ENCODE measurements at regions not wholly inside any gene's neighbourhood (a gene's known extent, or its start where the extent isn't known, plus 50 kb on each side); places are given as distances from the start of the nearest gene placed in this dataset.

DNA sequence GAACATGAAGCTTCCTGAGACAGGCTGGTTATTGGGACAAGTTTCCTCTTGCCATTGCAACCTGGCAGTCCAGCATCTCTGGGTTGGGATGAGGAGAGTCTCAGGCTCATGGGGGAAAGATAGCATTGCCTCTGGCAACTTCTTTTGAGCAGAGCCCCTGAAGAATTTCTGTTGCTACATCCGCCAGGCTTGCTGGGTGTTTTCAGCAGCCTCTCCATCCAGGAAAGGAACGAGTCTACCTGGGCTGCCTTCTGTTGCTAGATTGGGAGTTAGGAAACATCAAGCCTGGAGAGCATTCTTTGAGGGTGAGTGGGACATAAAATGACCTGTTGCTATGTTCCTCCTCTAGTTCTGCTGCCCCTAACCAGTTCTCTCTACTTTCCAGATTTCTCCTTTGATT lies 313.5 kb downstream of the RFPL4B start:
- H3K4me3 ChIP-seq (ENCODE audit: low read depth, low read length), result no peak overlapping the region
- no peak for DNase-seq (ENCODE audit: low read depth)
- TF ChIP-seq, protein P1, sequence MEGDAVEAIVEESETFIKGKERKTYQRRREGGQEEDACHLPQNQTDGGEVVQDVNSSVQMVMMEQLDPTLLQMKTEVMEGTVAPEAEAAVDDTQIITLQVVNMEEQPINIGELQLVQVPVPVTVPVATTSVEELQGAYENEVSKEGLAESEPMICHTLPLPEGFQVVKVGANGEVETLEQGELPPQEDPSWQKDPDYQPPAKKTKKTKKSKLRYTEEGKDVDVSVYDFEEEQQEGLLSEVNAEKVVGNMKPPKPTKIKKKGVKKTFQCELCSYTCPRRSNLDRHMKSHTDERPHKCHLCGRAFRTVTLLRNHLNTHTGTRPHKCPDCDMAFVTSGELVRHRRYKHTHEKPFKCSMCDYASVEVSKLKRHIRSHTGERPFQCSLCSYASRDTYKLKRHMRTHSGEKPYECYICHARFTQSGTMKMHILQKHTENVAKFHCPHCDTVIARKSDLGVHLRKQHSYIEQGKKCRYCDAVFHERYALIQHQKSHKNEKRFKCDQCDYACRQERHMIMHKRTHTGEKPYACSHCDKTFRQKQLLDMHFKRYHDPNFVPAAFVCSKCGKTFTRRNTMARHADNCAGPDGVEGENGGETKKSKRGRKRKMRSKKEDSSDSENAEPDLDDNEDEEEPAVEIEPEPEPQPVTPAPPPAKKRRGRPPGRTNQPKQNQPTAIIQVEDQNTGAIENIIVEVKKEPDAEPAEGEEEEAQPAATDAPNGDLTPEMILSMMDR (conservative IDR thresholded peaks at IDR 0.05; ENCODE audit: low read depth, low read length), result no peak

DNA sequence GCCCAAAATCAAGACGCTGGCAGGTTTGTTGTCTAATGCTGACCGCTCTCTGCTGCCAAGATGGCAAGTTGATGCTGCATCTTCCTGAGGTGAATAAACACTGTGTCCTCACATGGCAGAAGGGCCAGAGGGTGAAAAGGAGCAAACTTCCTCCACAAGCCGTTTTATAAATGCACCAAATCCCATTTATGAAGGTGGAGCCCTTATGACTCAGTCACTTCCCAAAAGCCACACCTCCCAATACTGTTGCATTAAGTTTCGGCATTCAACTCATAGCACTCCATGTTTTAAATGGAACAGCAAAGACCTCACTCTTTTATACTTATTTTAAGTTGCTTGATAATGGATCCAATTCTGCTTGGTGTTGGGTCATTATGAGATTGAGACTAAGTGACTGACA lies 316.6 kb downstream of the RFPL4B start:
- TF ChIP-seq, protein P1 (conservative IDR thresholded peaks at IDR 0.05; ENCODE audit: low read depth, low read length), result no peak
- DNase-seq (ENCODE audit: low read depth), result no peak

DNA sequence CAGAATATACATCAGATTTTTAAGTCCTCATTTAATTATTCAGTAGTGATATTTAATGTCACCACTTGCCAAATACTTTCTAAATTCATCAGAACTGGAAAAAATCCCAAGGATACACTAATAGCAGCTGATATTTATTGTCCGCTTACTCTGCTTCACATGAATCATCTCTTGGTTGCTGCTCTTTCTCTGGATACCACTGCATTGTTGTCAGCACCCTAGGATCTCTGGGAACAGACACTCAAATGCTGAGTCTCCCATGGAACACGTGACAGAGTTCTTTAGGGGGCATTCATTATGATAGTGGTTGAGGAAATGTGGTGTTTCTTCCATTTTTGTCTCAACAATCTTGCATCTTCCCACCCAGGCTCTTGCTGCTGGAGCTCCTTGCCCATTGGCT lies 318.0 kb downstream of the RFPL4B start:
- TF ChIP-seq, protein P1 (conservative IDR thresholded peaks at IDR 0.05; ENCODE audit: low read depth, low read length), result no peak
- no peak for DNase-seq (ENCODE audit: low read depth)
- no peak overlapping the region for H3K4me3 ChIP-seq (ENCODE audit: low read depth, low read length)

More for the DNA sequence above, 316.6 kb downstream of the RFPL4B start:
- H3K4me3 ChIP-seq (ENCODE audit: low read depth, low read length), result no peak overlapping the region

DNA sequence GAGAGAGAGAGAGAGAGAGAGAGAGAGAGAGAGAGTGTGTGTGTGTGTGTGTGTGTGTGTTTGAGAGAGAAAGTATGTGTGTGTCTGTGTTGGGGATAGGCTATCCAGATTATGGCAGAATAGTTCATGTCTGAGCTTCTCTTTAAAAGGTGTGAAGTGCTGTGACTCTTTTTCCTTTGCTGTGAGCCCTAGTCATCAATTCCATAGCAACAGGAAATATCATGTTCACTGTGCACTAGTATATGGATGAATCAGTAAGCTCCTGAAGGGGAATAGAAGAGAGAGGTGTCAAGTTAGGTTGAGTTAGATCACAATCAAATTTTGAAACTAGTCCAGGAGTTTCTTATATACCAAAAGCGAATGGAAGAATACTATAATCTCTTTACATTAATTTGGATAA lies 318.7 kb downstream of the RFPL4B start:
- DNase-seq (ENCODE audit: low read depth), result no peak
- H3K4me3 ChIP-seq (ENCODE audit: low read depth, low read length), result no peak overlapping the region
- TF ChIP-seq, protein P1 (conservative IDR thresholded peaks at IDR 0.05; ENCODE audit: low read depth, low read length), result no peak

DNA sequence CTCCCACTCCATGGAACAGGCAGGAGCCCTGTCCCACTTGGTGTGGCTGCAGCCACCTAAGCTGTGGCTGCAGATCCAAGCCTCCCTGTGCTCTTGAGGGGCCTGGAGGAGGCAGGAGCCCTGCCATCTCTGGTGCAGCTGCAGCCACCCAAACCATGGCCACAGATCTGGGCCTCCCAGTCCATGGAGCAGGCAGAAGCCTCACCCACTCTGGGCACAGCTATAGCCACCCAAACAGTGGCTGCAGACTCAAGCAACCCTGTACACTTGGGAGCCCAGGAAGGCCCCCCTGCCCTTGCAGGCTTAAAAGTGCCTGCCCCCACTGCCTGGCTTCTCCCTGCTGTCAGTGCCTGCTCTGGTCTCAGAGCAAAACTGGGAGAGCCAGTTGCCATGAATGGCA lies 320.3 kb downstream of the RFPL4B start:
- no peak for DNase-seq (ENCODE audit: low read depth)
- no peak overlapping the region for H3K4me3 ChIP-seq (ENCODE audit: low read depth, low read length)
- TF ChIP-seq, protein P1 (conservative IDR thresholded peaks at IDR 0.05; ENCODE audit: low read depth, low read length), result no peak

DNA sequence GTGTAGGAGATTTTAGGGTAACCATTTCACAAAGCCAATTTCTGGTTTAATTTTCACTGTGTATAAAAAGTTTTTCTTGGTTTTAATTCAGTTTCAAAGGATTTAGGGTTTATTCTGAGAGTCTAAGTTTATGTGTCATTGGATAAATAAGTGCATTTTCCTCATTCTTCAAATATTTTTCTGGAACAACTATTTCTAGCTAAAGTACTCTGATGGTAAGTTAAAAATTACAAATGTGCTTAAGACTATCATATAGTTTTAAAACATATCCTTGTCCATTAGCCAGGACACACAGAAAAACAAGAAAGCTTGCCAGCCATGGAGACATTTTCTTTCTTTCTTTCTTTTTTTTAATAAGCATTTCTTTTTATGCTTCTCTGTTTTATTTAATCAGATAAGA lies 333.0 kb downstream of the RFPL4B start:
- TF ChIP-seq, protein P1 (conservative IDR thresholded peaks at IDR 0.05; ENCODE audit: low read depth, low read length), result no peak
- no peak for DNase-seq (ENCODE audit: low read depth)
- H3K4me3 ChIP-seq (ENCODE audit: low read depth, low read length), result no peak overlapping the region

DNA sequence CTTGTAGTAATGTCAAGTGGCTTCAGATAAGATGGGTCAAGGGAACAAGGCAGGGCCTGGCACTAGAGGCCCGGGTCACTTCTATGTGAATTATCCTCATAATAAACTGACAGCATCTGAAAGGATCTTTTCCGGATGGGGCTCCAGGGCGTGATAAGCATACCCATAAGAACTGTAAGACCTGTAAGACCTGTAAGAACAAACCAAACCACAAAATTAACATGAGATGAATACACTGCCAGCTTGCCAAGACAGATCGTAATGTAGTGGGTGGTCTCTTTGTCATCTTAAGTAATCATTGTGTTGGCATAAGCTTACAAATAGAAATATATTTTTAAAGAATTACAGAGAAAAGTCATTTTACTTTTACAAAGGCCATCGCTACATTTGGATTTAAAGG lies 334.9 kb downstream of the RFPL4B start:
- TF ChIP-seq, protein P1 (conservative IDR thresholded peaks at IDR 0.05; ENCODE audit: low read depth, low read length), result no peak
- no peak overlapping the region for H3K4me3 ChIP-seq (ENCODE audit: low read depth, low read length)
- no peak for DNase-seq (ENCODE audit: low read depth)
